ENCODE measurements at regions not wholly inside any gene's neighbourhood (a gene's known extent, or its start where the extent isn't known, plus 50 kb on each side); places are given as distances from the start of the nearest gene placed in this dataset.

GRCh38 chr17:74119965-74120364 is 83.5 kb upstream of the RPL38 start:
- Histone ChIP-seq H4K20me1 (replicated peaks; ENCODE audit: control insufficient read depth, insufficient read depth, low read length) (no peaks in the 10 kb centered on the region), H3K27me3 (ENCODE audit: control insufficient read depth in 2 of 2, insufficient read depth in 2 of 2, low read length in 2 of 2) (peaks cover 23 to 61% of the 10 kb centered on the region in 2 experiments), H3K4me1 (replicated peaks in 1 of 2; ENCODE audit: control insufficient read depth in 2 of 2, insufficient read depth in 2 of 2, low read length in 2 of 2) (no peaks in the 10 kb centered on the region; a peak in 1 of 5 replicates), H3K4me2 (ENCODE audit: insufficient read depth, low read length) (no peak overlapping the region), H3K9ac (ENCODE audit: insufficient read depth in 1 of 2, low read depth in 2 of 2, low read length in 2 of 2) (no peak overlapping the region), H3K9me3 (replicated peaks; ENCODE audit: control insufficient read depth, insufficient read depth, low read depth, low read length) (no peaks in the 10 kb centered on the region), H3K9me1 (ENCODE audit: control insufficient read depth, insufficient read depth, low read length) (no peaks in the 10 kb centered on the region), H3K36me3 (ENCODE audit: control insufficient read depth, insufficient read depth, low read length) (no peaks in the 10 kb centered on the region), H3K79me2 (ENCODE audit: control insufficient read depth, insufficient read depth, low read length) (no peaks in the 10 kb centered on the region), H2AFZ (ENCODE audit: low read depth, low read length) (no peak overlapping the region), H3K27ac (ENCODE audit: extremely low read depth, low read depth, low read length) (no peak overlapping the region), H3K4me3 (no peak overlapping the region)
- WGBS (ENCODE audit: insufficient coverage, low coverage, missing lambda C conversion rate) = 3% methylated on average over 4 of the region's 4 CpGs
- no peak for DNase-seq (ENCODE audit: extremely low read depth in 1 of 4, low spot score in 3 of 4)
- ATAC-seq = no peak
- intact Hi-C loops (cut with micrococcal nuclease) (no loop called here), in situ Hi-C loops (cut with MboI) (no loop called here)
- CTCF ChIA-PET (ENCODE audit: low intra/inter-chr PET ratio) = no interaction called here
- FAIRE-seq = no peak
- BruUV-seq (replicated peaks) = no TSS peak
- POLR2A ChIA-PET = interaction anchor here (0.6 to 1.0 kb wide), 2 partner anchors 34 to 364 kb away, joined by 3 read pairs; no protein-coding TSS in a partner anchor
- TF ChIP-seq SMAD4 (CRISPR knock-in tag; conservative IDR thresholded peaks at IDR 0.05) = no peak
- TF ChIP-seq SRSF9 (IDR thresholded peaks at IDR 0.05; ENCODE audit: borderline replicate concordance, low read depth, low read length) = no peak
- TF ChIP-seq SFPQ (IDR thresholded peaks at IDR 0.05; ENCODE audit: low read depth, low read length) = no peak
- no peak for TF ChIP-seq HDAC6 (IDR thresholded peaks at IDR 0.05; ENCODE audit: low read depth, low read length)
- no peak for TF ChIP-seq HMBOX1 (IDR thresholded peaks at IDR 0.05)
- TF ChIP-seq FOXJ2 (tag; IDR thresholded peaks at IDR 0.05) = no peak
- TF ChIP-seq ETV6 (IDR thresholded peaks at IDR 0.05; ENCODE audit: borderline replicate concordance in 1 of 2, low read depth in 2 of 2, low read length in 1 of 2) = no peak
- TF ChIP-seq ETV6 (CRISPR knock-in tag; IDR thresholded peaks at IDR 0.05; ENCODE audit: borderline replicate concordance) = no peak
- TF ChIP-seq TFE3 (CRISPR knock-in tag; IDR thresholded peaks at IDR 0.05) = no peak
- TF ChIP-seq ZBTB5 (IDR thresholded peaks at IDR 0.05) = no peak
- no peak for TF ChIP-seq VEZF1 (CRISPR knock-in tag; IDR thresholded peaks at IDR 0.05)
- no peak for TF ChIP-seq ZNF436 (CRISPR knock-in tag; IDR thresholded peaks at IDR 0.05)
